ENCODE measurements at regions not wholly inside any gene's neighbourhood (a gene's known extent, or its start where the extent isn't known, plus 50 kb on each side); places are given as distances from the start of the nearest gene placed in this dataset.
"Not testable (repeated sequence)": the region's sequence is repeated elsewhere in the genome, so short reads cannot be mapped to it uniquely, and the experiment has no call there.

GRCh38 chr3:906739-907138 is 186.1 kb upstream of the CNTN6 start:
- H3K4me3 ChIP-seq (replicated peaks; ENCODE audit: low read depth, low read length), result no peak overlapping the region
- DNase-seq (ENCODE audit: low read depth), result no peak
- TF ChIP-seq CTCF (IDR thresholded peaks at IDR 0.05; ENCODE audit: low read length, missing control alignments), result no peak

DNA sequence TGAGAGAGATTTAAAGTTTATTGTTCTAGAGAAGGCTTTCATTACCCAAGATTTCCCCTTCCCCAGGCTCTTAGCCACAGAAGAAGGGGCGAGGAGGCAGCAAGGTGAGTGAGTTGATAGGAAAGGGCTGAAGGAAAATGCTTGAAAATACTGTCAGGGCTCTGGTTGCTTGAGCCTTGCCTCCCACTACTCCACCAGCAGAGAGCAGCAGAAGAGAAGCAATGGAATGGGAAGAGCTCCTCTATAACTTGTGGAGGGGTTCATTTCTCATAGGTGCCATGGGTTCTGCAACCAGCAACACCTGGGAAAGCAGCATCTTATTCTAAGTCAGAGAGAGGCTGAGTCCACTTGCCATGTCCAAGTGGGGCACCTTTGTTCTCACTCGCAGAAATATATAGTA is 184.0 kb upstream of the CNTN6 start:
- TF ChIP-seq CTCF (IDR thresholded peaks at IDR 0.05; ENCODE audit: low read length, missing control alignments), result peak; percentile 12
- peak; percentile 4 for DNase-seq (ENCODE audit: low read depth)
- no peak overlapping the region for H3K4me3 ChIP-seq (replicated peaks; ENCODE audit: low read depth, low read length)

DNA sequence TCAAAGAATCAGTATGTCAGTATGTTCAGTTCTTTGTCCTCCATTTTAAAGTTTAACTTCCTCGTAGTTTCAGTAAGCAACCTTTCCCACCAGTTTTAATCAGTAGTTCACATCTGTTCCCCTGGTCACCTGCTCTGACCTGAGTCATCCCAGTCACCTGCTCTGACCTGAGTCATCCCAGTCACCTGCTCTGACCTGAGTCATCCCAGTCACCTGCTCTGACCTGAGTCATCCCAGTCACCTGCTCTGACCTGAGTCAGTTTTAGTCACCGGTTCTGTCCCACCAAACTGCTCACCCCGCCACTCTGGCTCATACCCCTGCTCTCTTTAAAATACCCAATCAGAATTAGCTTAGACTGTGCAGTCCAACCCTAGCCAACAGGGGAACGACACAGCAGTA is 180.1 kb upstream of the CNTN6 start:
- DNase-seq (ENCODE audit: low read depth); H3K4me3 ChIP-seq (replicated peaks; ENCODE audit: low read depth, low read length): not testable (repeated sequence)

- no peak overlapping the region for H3K4me3 ChIP-seq (replicated peaks; ENCODE audit: low read depth, low read length)
- TF ChIP-seq CTCF (IDR thresholded peaks at IDR 0.05; ENCODE audit: low read length, missing control alignments), result no peak
- DNase-seq (ENCODE audit: low read depth), result no peak
Measured at GRCh38 chr3:923161-923910, 169.5 kb upstream of the CNTN6 start.

- TF ChIP-seq CTCF (IDR thresholded peaks at IDR 0.05; ENCODE audit: low read length, missing control alignments), result no peak
- H3K4me3 ChIP-seq (replicated peaks; ENCODE audit: low read depth, low read length), result no peak overlapping the region
- no peak for DNase-seq (ENCODE audit: low read depth)
Measured at GRCh38 chr3:930866-931265, 162.0 kb upstream of the CNTN6 start.

DNA sequence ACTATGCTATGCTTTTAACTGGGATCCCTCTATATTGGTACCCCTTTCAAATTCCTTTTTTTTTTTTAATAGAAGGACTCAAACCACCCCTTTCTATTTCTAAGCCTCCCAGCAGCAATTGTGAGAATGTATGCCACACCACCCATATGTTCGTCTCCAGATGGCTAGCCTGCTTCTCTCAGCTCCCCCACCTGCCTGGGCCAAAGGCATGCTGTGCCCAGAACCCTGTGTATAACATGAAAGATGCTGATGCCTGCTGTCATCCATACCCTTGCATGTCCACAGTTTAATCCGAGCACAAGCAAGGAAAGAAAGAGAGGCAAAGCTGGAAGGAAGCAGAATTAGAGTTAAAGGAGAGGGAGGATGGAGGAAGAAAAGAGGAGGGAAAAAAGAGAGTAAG is 159.5 kb upstream of the CNTN6 start:
- H3K4me3 ChIP-seq (replicated peaks; ENCODE audit: low read depth, low read length), result no peak overlapping the region
- TF ChIP-seq CTCF (IDR thresholded peaks at IDR 0.05; ENCODE audit: low read length, missing control alignments), result no peak
- DNase-seq (ENCODE audit: low read depth), result no peak

GRCh38 chr3:944786-945185 is 148.0 kb upstream of the CNTN6 start:
- no peak for TF ChIP-seq CTCF (IDR thresholded peaks at IDR 0.05; ENCODE audit: low read length, missing control alignments)
- DNase-seq (ENCODE audit: low read depth), result no peak
- H3K4me3 ChIP-seq (replicated peaks; ENCODE audit: low read depth, low read length), result no peak overlapping the region

Data from fibroblast of pulmonary artery (primary cell).